Activated T-helper 1 cell treated with Interleukin-2 at 50 U/mL for 16 hours (primary cell): ENCODE measurements at regions not wholly inside any gene's neighbourhood (a gene's known extent, or its start where the extent isn't known, plus 50 kb on each side); places are given as distances from the start of the nearest gene placed in this dataset.
"Not testable (repeated sequence)": the region's sequence is repeated elsewhere in the genome, so short reads cannot be mapped to it uniquely, and the experiment has no call there.

ENCODE experiments used
- DNase-seq: peaks from one replicate; pipeline ENCODE4 v3.0.0-alpha.2; 2020; ENCODE audit warnings: low read depth

- DNase-seq: no peak
These were observed 50.5 kb upstream of the PARP4 start for GRCh38 chr13:24563087-24563486.

GRCh38 chr13:24563971-24564370 lies 51.4 kb upstream of the PARP4 start:
- not testable (repeated sequence) for DNase-seq

GRCh38 chr13:24564881-24565280 lies 52.3 kb upstream of the PARP4 start:
- no peak for DNase-seq

DNA sequence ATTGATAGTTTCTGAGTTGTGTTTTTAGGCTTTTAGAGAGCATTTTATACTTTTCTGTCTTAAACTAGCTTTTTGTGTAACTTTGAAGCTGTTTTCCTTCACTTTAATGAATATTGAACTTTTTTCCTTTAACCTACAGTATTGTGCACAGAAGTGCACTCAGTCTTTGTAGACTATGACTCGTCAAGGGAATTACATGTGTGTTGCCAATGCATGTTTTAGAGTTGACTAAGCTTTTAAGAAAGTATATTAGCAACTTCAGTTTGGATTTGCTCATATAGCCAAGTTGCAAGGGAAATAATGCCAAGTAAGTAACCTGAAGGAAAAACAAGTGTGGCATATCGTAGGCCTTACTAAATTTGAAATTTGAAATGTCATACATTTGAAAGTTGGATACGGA lies 55.0 kb upstream of the PARP4 start:
- DNase-seq: not testable (repeated sequence)

DNA sequence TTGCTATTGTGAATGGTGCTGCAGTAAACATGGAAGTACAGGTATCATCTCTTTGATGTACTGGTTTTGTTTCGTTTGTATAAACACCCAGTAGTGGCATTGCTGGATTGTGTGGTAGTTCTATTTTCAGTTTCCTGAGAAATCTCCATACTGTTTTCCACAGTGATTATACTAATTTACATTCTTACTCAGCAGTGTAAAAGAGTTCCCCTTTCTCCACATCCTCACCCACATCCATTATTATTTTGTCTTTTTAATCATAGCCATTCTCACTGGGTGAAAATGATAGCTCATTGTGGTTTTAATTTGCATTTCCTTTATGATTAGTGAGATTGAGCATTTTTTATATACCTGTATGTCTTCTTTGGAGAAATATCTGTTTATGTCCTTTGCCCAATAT lies 62.3 kb upstream of the PARP4 start:
- DNase-seq: no peak

DNA sequence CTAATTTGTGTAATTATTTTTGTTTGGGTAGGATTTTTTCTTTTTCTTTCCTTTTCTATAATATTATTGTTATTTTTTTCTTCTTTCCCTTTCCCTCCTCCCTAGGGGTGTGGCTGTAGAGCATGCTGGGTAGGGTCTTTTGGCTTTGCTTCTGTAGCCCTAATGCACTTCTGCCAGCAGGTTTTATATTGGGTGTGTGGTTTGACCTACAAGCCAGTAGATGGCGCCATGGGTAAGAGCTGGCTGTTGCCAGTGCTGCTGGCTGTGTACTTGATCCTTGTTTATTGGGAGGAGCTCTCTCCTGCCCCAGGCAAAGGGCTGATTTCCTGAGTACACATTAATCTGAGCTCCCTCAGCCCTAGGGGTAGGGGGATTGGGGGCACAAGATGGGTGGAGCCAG lies 67.7 kb upstream of the PARP4 start:
- DNase-seq: not testable (repeated sequence)

DNA sequence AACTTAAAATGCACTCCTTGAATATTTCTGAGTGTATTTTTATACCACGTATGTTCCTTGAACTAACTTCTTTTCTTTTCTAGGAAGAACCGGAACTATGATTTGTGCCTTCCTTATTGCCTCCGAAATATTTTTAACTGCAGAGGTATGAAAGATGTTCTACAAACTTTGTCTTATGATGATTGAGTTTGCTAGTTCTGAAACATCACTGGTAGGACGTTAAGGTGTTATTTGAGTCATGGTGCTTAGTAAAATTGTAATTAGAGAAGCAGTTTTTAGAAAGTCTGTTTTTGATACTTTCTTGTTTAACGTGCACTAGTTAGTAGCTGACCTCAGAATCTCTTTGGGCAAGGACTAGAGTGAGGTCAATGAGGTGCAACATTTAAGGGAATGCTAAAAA lies 69.0 kb upstream of the PARP4 start:
- not testable (repeated sequence) for DNase-seq

GRCh38 chr13:24591697-24592096 lies 79.1 kb upstream of the PARP4 start:
- DNase-seq: not testable (repeated sequence)

DNA sequence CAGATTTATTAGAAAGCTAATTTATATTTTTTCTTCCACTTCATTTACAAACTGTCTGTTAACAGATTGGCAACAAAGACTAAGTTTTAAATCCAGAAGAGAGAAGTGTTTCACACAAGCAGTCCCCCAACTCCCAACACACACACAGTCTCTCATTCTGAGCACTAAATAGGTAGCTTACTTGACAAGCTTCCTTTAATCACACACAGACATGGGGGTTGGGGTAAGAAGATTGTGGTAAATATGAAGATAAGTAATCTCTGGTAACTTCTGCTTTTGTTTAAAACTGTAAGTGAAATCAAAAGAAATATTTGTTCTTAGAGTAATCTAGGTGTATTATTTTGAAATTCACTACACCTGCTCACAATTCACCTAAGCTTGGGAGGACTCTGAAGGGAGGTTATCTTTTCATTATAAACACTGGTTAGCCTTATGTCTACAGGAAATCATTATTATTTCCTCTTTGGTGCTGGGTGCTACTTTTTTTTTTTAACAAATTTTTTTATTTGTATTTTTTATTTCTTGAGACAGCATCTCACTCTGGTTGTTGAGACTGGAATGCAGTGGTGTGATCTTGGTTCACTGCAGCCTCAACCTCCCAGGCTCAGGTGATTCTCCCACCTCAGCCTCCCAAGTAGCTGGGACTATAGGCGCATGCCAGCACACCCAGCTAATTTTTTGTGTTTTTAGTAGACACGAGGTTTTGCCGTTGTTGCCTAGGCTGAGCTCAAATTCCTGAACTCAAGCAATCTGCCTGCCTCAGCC lies 82.1 kb upstream of the ATP12A start:
- DNase-seq: not testable (repeated sequence)

GRCh38 chr13:24599019-24599791 lies 81.0 kb upstream of the ATP12A start:
- DNase-seq: not testable (repeated sequence)

- no peak for DNase-seq
These were observed 74.3 kb upstream of the ATP12A start for GRCh38 chr13:24605923-24606372.

DNA sequence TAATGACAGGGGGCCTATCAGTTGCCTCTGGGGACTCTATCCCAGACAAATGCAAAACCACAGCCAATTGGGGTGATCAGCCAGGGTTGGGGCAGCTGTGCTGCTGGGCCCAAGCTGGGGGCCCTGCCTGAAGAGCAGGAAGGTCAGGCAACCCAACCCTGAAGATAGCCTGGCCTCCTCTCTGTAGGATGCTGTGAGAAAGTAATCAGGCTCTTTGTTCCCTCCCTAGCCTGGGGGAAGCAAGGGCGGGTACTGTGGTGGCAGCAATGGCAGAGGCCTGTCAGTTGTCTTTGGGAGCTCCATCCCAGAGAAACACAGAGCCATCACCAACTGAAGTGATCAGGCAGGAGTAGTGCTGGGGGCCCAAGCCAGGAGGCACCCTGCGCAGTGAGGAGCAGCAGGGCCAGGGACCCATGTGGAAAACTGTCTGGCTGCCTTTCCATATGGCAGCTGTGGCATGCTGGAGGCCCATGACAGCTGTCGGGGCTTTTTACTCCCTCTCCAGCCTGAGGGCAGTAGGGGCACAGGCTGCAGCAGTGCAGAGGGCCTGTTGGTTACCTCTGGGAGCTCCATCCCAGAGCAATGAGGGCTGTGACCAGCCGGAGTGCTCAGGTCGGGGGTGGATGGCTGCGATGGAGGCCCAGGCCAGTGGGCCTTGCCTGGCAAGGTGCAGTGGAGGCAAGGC lies 73.6 kb upstream of the ATP12A start:
- no peak for DNase-seq

DNA sequence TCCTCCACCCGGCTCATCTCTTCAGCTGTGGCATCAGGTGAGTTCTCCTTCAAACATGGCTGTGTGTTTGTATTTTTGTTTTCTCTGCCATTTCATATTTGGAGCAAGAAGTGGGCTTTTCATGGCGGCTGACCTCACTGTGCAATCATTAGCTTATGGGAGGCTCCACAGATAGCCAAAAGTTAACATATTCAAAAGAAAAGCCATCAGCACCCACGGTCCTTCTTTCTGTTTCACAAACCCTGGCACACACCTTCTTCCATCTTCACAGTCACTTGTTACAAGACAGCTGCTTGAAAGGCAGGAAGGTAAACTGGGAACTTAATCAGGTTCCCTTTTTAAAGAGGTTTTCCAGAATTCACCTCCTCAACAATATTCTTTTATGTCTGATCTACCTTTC lies 69.3 kb upstream of the ATP12A start:
- DNase-seq: no peak

GRCh38 chr13:24612726-24613125 lies 67.5 kb upstream of the ATP12A start:
- no peak for DNase-seq

DNA sequence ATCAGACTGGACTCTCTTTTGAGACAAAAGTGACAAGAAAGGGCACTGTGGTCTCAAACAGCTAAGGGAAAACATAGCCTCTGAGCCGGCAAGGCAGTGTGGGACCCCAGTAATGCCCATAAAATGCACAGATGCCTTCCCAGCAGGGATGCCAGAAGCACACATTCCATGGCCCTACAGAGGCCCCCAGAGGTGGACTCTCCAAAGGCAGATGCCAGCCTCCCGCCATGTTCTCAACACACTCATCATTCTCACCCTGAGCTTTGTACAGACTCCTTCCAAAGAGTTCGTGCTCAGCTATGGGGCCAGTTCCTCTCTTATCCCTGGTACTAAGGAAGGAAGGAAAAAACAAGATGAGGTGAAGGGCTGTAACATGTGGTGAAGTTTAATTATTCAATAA lies 67.1 kb upstream of the ATP12A start:
- no peak for DNase-seq

DNA sequence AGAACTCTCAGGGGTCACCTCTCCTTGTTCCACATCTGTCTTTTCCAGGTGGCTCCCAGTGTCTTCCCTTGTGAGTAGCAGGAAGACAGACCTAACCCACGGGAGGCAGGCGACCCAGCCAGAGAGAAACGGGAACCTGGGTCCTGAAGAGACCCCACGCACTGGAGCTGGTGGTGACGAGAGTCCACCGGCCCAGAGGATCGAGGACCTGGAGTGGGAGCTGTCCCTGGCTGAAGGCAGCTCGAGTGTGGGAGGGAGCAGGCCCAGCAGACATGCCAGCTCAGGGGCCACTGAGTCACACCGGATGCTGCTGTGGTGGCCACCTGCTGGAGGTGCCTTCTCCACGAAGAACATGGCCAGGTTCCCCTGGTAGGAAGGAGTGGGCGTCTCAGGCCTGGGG lies 66.5 kb upstream of the ATP12A start:
- DNase-seq: no peak

DNA sequence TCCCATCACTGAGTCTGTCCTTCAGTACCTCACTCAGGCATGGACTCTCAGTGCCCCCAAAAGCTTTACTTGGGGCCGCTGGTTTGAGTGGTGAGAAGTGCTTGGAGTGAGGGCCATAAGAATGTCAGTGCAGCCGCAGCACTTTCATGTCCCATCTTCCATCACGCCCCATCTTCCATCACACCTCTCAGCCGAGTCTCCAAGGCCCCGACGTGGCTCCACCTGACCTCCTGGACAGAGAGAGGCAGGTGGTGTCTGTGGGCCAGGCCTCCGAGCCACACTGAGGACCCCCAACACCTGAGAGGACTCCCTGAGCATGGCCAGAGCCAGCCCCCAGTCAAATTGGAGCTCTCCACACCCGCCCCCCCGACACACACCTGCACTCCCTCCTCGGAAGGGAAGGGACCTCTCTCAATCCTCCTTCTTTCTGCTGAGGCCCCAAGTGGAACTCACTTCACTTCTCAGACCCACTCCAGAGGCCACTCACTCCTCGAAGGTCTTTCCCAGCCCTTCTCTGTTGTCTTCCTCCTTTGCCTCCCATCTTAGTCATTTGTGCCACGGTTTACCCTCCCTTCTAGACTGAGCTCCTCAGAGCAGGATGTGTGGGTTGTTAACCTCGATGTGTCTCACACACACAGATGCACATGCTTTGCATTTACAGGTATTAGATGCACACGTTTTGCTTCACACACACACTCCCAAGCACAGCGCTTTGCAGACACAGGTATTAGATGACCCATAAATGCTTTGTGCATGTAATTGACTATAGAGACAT lies 65.7 kb upstream of the ATP12A start:
- no peak for DNase-seq

GRCh38 chr13:24615114-24615513 lies 65.1 kb upstream of the ATP12A start:
- no peak for DNase-seq

- no peak for DNase-seq
These were observed 64.2 kb upstream of the ATP12A start for GRCh38 chr13:24615911-24616472.

GRCh38 chr13:24616514-24616913 lies 63.7 kb upstream of the ATP12A start:
- DNase-seq: no peak

- no peak for DNase-seq
These were observed 62.8 kb upstream of the ATP12A start for GRCh38 chr13:24617256-24618010.
